ENCODE measurements at regions not wholly inside any gene's neighbourhood (a gene's known extent, or its start where the extent isn't known, plus 50 kb on each side); places are given as distances from the start of the nearest gene placed in this dataset.

GRCh38 chr3:117230924-117231323 is 521.3 kb downstream of the TUSC7 start:
- no peaks in the 10 kb centered on the region for H3K36me3 Mint-ChIP-seq
- TF ChIP-seq CTCF (conservative IDR thresholded peaks at IDR 0.05), result no peak
- H3K27me3 Mint-ChIP-seq, result no peaks in the 10 kb centered on the region
- H3K9me3 Mint-ChIP-seq, result no peaks in the 10 kb centered on the region
- H3K4me3 Mint-ChIP-seq, result no peak overlapping the region
- no peak for DNase-seq (ENCODE audit: extremely low spot score, unreplicated experiment)
- H3K4me1 Mint-ChIP-seq (ENCODE audit: unreplicated experiment), result peaks cover 10% of the 10 kb centered on the region
- no peak overlapping the region for H3K27ac Mint-ChIP-seq

GRCh38 chr3:117234331-117234730 is 524.8 kb downstream of the TUSC7 start:
- H3K4me3 Mint-ChIP-seq, result no peak overlapping the region
- no peak for TF ChIP-seq CTCF (conservative IDR thresholded peaks at IDR 0.05)
- no peaks in the 10 kb centered on the region for H3K36me3 Mint-ChIP-seq
- H3K4me1 Mint-ChIP-seq (ENCODE audit: unreplicated experiment), result peaks cover 5% of the 10 kb centered on the region
- H3K9me3 Mint-ChIP-seq, result no peaks in the 10 kb centered on the region
- H3K27me3 Mint-ChIP-seq, result no peaks in the 10 kb centered on the region
- no peak for DNase-seq (ENCODE audit: extremely low spot score, unreplicated experiment)
- H3K27ac Mint-ChIP-seq, result no peak overlapping the region

GRCh38 chr3:117235304-117235703 is 525.7 kb downstream of the TUSC7 start:
- Mint-ChIP-seq H3K4me3 (no peak overlapping the region), H3K9me3 (no peaks in the 10 kb centered on the region), H3K4me1 (ENCODE audit: unreplicated experiment) (peaks cover 5% of the 10 kb centered on the region), H3K27ac (no peak overlapping the region), H3K27me3 (no peaks in the 10 kb centered on the region), H3K36me3 (no peaks in the 10 kb centered on the region)
- no peak for DNase-seq (ENCODE audit: extremely low spot score, unreplicated experiment)
- TF ChIP-seq CTCF (conservative IDR thresholded peaks at IDR 0.05), result no peak

GRCh38 chr3:117238806-117239205 is 529.2 kb downstream of the TUSC7 start:
- no peak overlapping the region for H3K4me3 Mint-ChIP-seq
- DNase-seq (ENCODE audit: extremely low spot score, unreplicated experiment), result no peak
- TF ChIP-seq CTCF (conservative IDR thresholded peaks at IDR 0.05), result no peak
- no peaks in the 10 kb centered on the region for H3K9me3 Mint-ChIP-seq
- no peaks in the 10 kb centered on the region for H3K36me3 Mint-ChIP-seq
- no peak overlapping the region for H3K27ac Mint-ChIP-seq
- H3K27me3 Mint-ChIP-seq, result no peaks in the 10 kb centered on the region
- peaks cover 5% of the 10 kb centered on the region for H3K4me1 Mint-ChIP-seq (ENCODE audit: unreplicated experiment)

GRCh38 chr3:117243657-117244056 is 534.1 kb downstream of the TUSC7 start:
- Mint-ChIP-seq H3K36me3 (no peaks in the 10 kb centered on the region), H3K4me3 (no peak overlapping the region), H3K27me3 (no peaks in the 10 kb centered on the region), H3K27ac (no peak overlapping the region), H3K9me3 (no peaks in the 10 kb centered on the region), H3K4me1 (ENCODE audit: unreplicated experiment) (no peaks in the 10 kb centered on the region)
- no peak for TF ChIP-seq CTCF (conservative IDR thresholded peaks at IDR 0.05)
- DNase-seq (ENCODE audit: extremely low spot score, unreplicated experiment), result no peak

Data from type B pancreatic cell (in vitro differentiated cells).